CD4-positive, alpha-beta T cell (primary cell): ENCODE measurements at regions not wholly inside any gene's neighbourhood (a gene's known extent, or its start where the extent isn't known, plus 50 kb on each side); places are given as distances from the start of the nearest gene placed in this dataset.
A peak's percentile ranks its signal among the peaks of the same experiment; 100 is the strongest.

Experiments
- ATAC-seq: fragments of 200-7000 bp; cut with Tn5 transposase; one replicate; pipeline ENCODE4 v1.10.0; 2022; ENCODE audit warnings: mild to moderate bottlenecking; ENCODE audit not compliant: poor library complexity
- CTCF ChIA-PET: fragments of 350-600 bp; sonication (Branson Sonifier 250); formaldehyde crosslinking; loops from one replicate; lab custom pipeline; 2021; ENCODE audit warnings: antibody characterized with exemption, inconsistent platforms; lab: Charles Lee
- POLR2A ChIA-PET: fragments of 350-600 bp; sonication (Branson Sonifier 250); formaldehyde crosslinking; loops from one replicate; lab custom pipeline; 2021; ENCODE audit warnings: antibody characterized with exemption, inconsistent platforms; lab: Charles Lee
- DNase-seq, 14 experiments: peaks; one replicate each; pipeline ENCODE4 v3.0.0-alpha.2; 2013 to 2020; ENCODE audit warnings: mixed read lengths in 2 of 14
- H3K27ac ChIP-seq, 2 donors: one replicate each; pipeline versions ENCODE4 v1.5.1 to v1.7.0; 2013; ENCODE audit warnings: low read length in 2 of 2, low read depth in 1 of 2, mild to moderate bottlenecking in 1 of 2
- H3K27me3 ChIP-seq, 2 experiments: 1 replicate in 1 of 2; 2 replicates in 1 of 2; pipeline versions ENCODE4 v1.6.1 to v1.7.0; 2013; ENCODE audit warnings: low read length in 2 of 2, control low read depth in 1 of 2, mild to moderate bottlenecking in 1 of 2, moderate library complexity in 1 of 2; ENCODE audit not compliant: insufficient read depth in 2 of 2, control insufficient read depth in 1 of 2
- H3K36me3 ChIP-seq: one replicate; pipeline ENCODE4 v1.6.1; 2013; ENCODE audit warnings: low read length, control low read depth; ENCODE audit not compliant: insufficient read depth
- H3K4me1 ChIP-seq: one replicate; pipeline ENCODE4 v1.6.1; 2013; ENCODE audit warnings: low read length, control low read depth; ENCODE audit not compliant: insufficient read depth
- H3K4me3 ChIP-seq: one replicate; pipeline ENCODE4 v1.5.1; 2013; ENCODE audit warnings: mild to moderate bottlenecking, low read length, moderate library complexity
- H3K9me3 ChIP-seq, 2 experiments: 1 replicate in 1 of 2; 2 replicates in 1 of 2; pipeline versions ENCODE4 v1.6.1 to v1.7.0; 2013; ENCODE audit warnings: low read length in 2 of 2, mild to moderate bottlenecking in 2 of 2, control low read depth in 1 of 2, moderate library complexity in 1 of 2; ENCODE audit not compliant: control insufficient read depth in 1 of 2, insufficient read depth in 1 of 2
- H3K27ac Mint-ChIP-seq: one replicate; pipeline ENCODE4 v1.8.0; 2020; ENCODE audit warnings: mixed read lengths
- H3K27me3 Mint-ChIP-seq: one replicate; pipeline ENCODE4 v1.8.0; 2021; ENCODE audit warnings: mixed read lengths
- H3K36me3 Mint-ChIP-seq: one replicate; pipeline ENCODE4 v1.8.0; 2021; ENCODE audit warnings: low read depth, mixed read lengths
- H3K4me1 Mint-ChIP-seq: one replicate; pipeline ENCODE4 v1.8.0; 2021; ENCODE audit warnings: low read depth, mixed read lengths
- H3K4me3 Mint-ChIP-seq: one replicate; pipeline ENCODE4 v1.8.0; 2020; ENCODE audit warnings: mild to moderate bottlenecking, mixed read lengths
- H3K9me3 Mint-ChIP-seq: one replicate; pipeline ENCODE4 v1.8.0; 2020; ENCODE audit warnings: mixed read lengths
- CTCF ChIP-seq: fragments of 200-600 bp; IDR thresholded peaks from one replicate; pipeline ENCODE4 v1.8.0; 2022; ENCODE audit warnings: antibody characterized with exemption, mild to moderate bottlenecking
- intact Hi-C, 2 experiments: fragments of 100-400 bp; cut with DNase I in 1 of 2; cut with micrococcal nuclease in 1 of 2; formaldehyde crosslinking; loops; one replicate each; pipeline versions ENCODE4 v1.15.1 to v1.9.0; 2023 to 2025; cut with DNase I, micrococcal nuclease

DNA sequence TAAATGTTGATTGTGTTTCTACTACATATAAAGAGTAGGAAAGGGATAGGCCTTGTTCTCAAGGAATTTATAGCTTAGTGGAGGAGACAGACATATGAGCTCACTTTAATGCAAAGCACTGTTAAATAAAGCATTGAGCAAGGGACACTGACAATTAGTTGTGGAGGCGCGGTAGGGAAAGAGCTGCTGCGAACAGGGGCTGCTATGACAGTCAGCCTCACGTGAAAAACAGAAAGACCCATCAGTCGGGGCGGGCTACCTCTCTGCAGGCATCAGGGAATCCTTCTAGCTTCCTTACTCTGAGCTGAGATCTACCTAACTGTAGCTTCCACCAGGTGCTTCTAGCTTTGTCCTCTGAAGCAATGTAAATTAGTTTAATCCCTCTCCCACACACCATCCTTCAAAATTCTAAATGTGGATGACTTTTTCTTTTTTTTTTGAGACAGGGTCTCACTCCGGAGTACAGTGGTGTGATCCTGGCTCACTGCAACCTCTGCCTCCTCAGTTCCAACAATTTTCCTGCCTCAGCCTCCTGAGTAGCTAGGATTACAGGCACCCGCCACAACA, 129.9 kb upstream of the ZFHX3 start:
- H3K27me3 ChIP-seq = no peaks in the 10 kb centered on the region

DNA sequence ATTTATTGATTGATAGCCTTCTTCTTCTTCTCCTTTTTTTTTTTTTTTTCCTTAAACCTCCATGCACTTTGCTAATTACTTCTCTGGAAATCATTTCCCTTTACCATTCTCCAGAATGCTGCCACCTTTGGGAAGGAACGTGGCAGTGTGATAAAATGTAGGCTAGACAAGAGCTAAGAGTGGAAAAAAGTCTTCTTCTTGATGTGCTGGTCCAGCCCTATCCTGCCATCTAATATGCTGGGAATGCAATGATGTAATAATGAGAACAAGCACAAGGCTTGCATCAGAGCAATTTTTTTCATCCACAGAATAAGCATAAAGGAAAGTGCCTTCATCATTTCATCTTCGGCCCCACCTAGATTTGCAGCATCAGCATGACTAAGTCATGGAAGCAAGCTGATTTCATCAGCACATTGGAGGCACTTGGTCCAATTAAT, 128.7 kb upstream of the ZFHX3 start:
- no peak overlapping the region for H3K27ac Mint-ChIP-seq
- DNase-seq (peak in 1 of 14 experiments; percentile 4), ATAC-seq (no peak)
- no peaks in the 10 kb centered on the region for H3K36me3 ChIP-seq
- H3K4me1 ChIP-seq = no peaks in the 10 kb centered on the region
- H3K27me3 Mint-ChIP-seq = no peaks in the 10 kb centered on the region
- H3K27ac ChIP-seq = no peak overlapping the region
- intact Hi-C loops = no loop called here
- POLR2A ChIA-PET = interaction anchor here (0.8 kb wide), 1 partner anchor 82 kb away, joined by 3 read pairs; no protein-coding TSS in a partner anchor
- H3K9me3 Mint-ChIP-seq = peaks cover 3% of the 10 kb centered on the region
- H3K4me1 Mint-ChIP-seq = no peaks in the 10 kb centered on the region
- peaks cover 0 to 10% of the 10 kb centered on the region in 2 experiments for H3K9me3 ChIP-seq
- no peaks in the 10 kb centered on the region for H3K27me3 ChIP-seq
- no peak overlapping the region for H3K4me3 ChIP-seq
- TF ChIP-seq CTCF = no peak
- no peaks in the 10 kb centered on the region for H3K36me3 Mint-ChIP-seq
- H3K4me3 Mint-ChIP-seq = no peak overlapping the region
- CTCF ChIA-PET = interaction anchor here (0.7 kb wide), 1 partner anchor 1050 kb away, joined by 4 read pairs; no protein-coding TSS in a partner anchor

More for the DNA sequence above, 129.9 kb upstream of the ZFHX3 start:
- DNase-seq = no peak
- Histone ChIP-seq H3K27ac (no peak overlapping the region), H3K9me3 (peaks cover 0 to 10% of the 10 kb centered on the region in 2 experiments), H3K36me3 (no peaks in the 10 kb centered on the region), H3K4me3 (no peak overlapping the region), H3K4me1 (no peaks in the 10 kb centered on the region)
- ATAC-seq = no peak
- H3K36me3 Mint-ChIP-seq = no peaks in the 10 kb centered on the region
- POLR2A ChIA-PET = no interaction called here
- H3K27me3 Mint-ChIP-seq = no peaks in the 10 kb centered on the region
- no peak overlapping the region for H3K4me3 Mint-ChIP-seq
- H3K9me3 Mint-ChIP-seq = peaks cover 2% of the 10 kb centered on the region
- no peak overlapping the region for H3K27ac Mint-ChIP-seq
- no peak for TF ChIP-seq CTCF
- CTCF ChIA-PET = no interaction called here
- intact Hi-C loops = no loop called here
- no peaks in the 10 kb centered on the region for H3K4me1 Mint-ChIP-seq

- H3K9me3 Mint-ChIP-seq = peaks cover 2% of the 10 kb centered on the region
- no peak for TF ChIP-seq CTCF
- no peak overlapping the region for H3K27ac Mint-ChIP-seq
- no peaks in the 10 kb centered on the region for H3K36me3 Mint-ChIP-seq
- ChIA-PET CTCF (no interaction called here), POLR2A (no interaction called here)
- H3K27me3 ChIP-seq = no peaks in the 10 kb centered on the region
- H3K4me3 Mint-ChIP-seq = no peak overlapping the region
- no peaks in the 10 kb centered on the region for H3K4me1 ChIP-seq
- no peak overlapping the region for H3K4me3 ChIP-seq
- no peaks in the 10 kb centered on the region for H3K9me3 ChIP-seq
- H3K27ac ChIP-seq = no peak overlapping the region
- ATAC-seq (no peak), DNase-seq (no peak)
- no peaks in the 10 kb centered on the region for H3K27me3 Mint-ChIP-seq
- no peaks in the 10 kb centered on the region for H3K36me3 ChIP-seq
- H3K4me1 Mint-ChIP-seq = no peaks in the 10 kb centered on the region
- intact Hi-C loops = no loop called here
Measured at GRCh38 chr16:73172973-73173709, 125.2 kb upstream of the ZFHX3 start.
